GM23338 (cell line): ENCODE measurements at regions not wholly inside any gene's neighbourhood (a gene's known extent, or its start where the extent isn't known, plus 50 kb on each side); places are given as distances from the start of the nearest gene placed in this dataset.

Experiments used
- ATAC-seq: fragments of 200-7000 bp; cut with Tn5 transposase; 3 replicates; pipeline ENCODE4 v1.9.1; 2020
- DNase-seq: peaks from one replicate; pipeline ENCODE4 v3.0.0-alpha.2; 2015; ENCODE audit warnings: low spot score
- H2AFZ ChIP-seq: fragments of 200-600 bp; sonication (generic); 2 replicates; pipeline ENCODE4 v1.8.0; 2016; ENCODE audit warnings: antibody characterized with exemption, mild to moderate bottlenecking, moderate library complexity
- H3F3A ChIP-seq: fragments of 200-600 bp; sonication (generic); replicated peaks from 2 replicates; pipeline ENCODE4 v1.8.0; 2017; ENCODE audit warnings: antibody characterized with exemption, mixed run types, low read depth
- H3K27ac ChIP-seq: fragments of 200-600 bp; sonication (generic); 2 replicates; pipeline ENCODE4 v1.6.1; 2016; ENCODE audit warnings: low read depth
- H3K27me3 ChIP-seq: fragments of 200-600 bp; sonication (generic); 2 replicates; pipeline ENCODE4 v1.8.0; 2016; ENCODE audit warnings: mild to moderate bottlenecking, mixed run types, moderate library complexity; ENCODE audit not compliant: insufficient read depth
- H3K36me3 ChIP-seq: fragments of 200-600 bp; sonication (generic); 2 replicates; pipeline ENCODE4 v1.8.0; 2016; ENCODE audit warnings: mild to moderate bottlenecking; ENCODE audit not compliant: insufficient read depth
- H3K4me1 ChIP-seq: fragments of 200-600 bp; sonication (generic); 2 replicates; pipeline ENCODE4 v1.8.0; 2016; ENCODE audit warnings: mild to moderate bottlenecking, moderate library complexity; ENCODE audit not compliant: insufficient read depth
- H3K4me2 ChIP-seq: fragments of 200-600 bp; sonication (generic); 2 replicates; pipeline ENCODE4 v1.7.1; 2017; ENCODE audit warnings: mixed run types
- H3K4me3 ChIP-seq: fragments of 200-600 bp; sonication (generic); 2 replicates; pipeline ENCODE4 v1.6.1; 2016; ENCODE audit warnings: mixed run types
- H3K79me2 ChIP-seq: fragments of 200-600 bp; sonication (generic); replicated peaks from 2 replicates; pipeline ENCODE4 v1.8.0; 2017; ENCODE audit warnings: mild to moderate bottlenecking; ENCODE audit not compliant: insufficient read depth
- H3K9me2 ChIP-seq: fragments of 200-600 bp; sonication (generic); 2 replicates; pipeline ENCODE4 v1.8.0; 2017; ENCODE audit not compliant: insufficient read depth
- H4K20me1 ChIP-seq: fragments of 200-600 bp; sonication (generic); replicated peaks from 2 replicates; pipeline ENCODE4 v1.8.0; 2017; ENCODE audit warnings: mild to moderate bottlenecking; ENCODE audit not compliant: insufficient read depth
- H3K27ac Mint-ChIP-seq: 2 replicates; pipeline ENCODE4 v1.8.0; 2020; ENCODE audit warnings: inconsistent platforms, mild to moderate bottlenecking, moderate library complexity, mixed read lengths
- H3K27me3 Mint-ChIP-seq: 3 replicates; pipeline ENCODE4 v1.8.0; 2022; ENCODE audit warnings: low read depth, mild to moderate bottlenecking, moderate library complexity, mixed read lengths, inconsistent platforms; ENCODE audit not compliant: insufficient read depth, poor library complexity
- H3K36me3 Mint-ChIP-seq: 3 replicates; pipeline ENCODE4 v1.8.0; 2021; ENCODE audit warnings: low read depth, mild to moderate bottlenecking, inconsistent platforms, moderate library complexity, mixed read lengths
- H3K4me1 Mint-ChIP-seq: 3 replicates; pipeline ENCODE4 v1.8.0; 2020; ENCODE audit warnings: mild to moderate bottlenecking, inconsistent platforms, mixed read lengths
- H3K4me3 Mint-ChIP-seq: 3 replicates; pipeline ENCODE4 v1.8.0; 2021; ENCODE audit warnings: moderate library complexity, mild to moderate bottlenecking, inconsistent platforms, mixed read lengths
- H3K9me3 Mint-ChIP-seq: 3 replicates; pipeline ENCODE4 v1.8.0; 2020; ENCODE audit warnings: moderate library complexity, mild to moderate bottlenecking, inconsistent platforms, mixed read lengths
- EZH2 ChIP-seq: fragments of 200-600 bp; sonication (generic); IDR thresholded peaks from one replicate; pipeline ENCODE4 v1.8.0; 2017; ENCODE audit warnings: antibody characterized with exemption, mild to moderate bottlenecking, low read depth; ENCODE audit not compliant: unreplicated experiment
- EZH2phosphoT487 ChIP-seq: fragments of 200-600 bp; sonication (generic); IDR thresholded peaks from one replicate; pipeline ENCODE4 v1.8.1; 2018; ENCODE audit warnings: antibody characterized with exemption; ENCODE audit not compliant: unreplicated experiment
- ZNF331 ChIP-seq: fragments of 250-450 bp; sonication (Bioruptor Pico); IDR thresholded peaks from 2 replicates; pipeline ENCODE4 v1.5.0; 2020; ENCODE audit warnings: low read depth, mild to moderate bottlenecking, moderate library complexity
- TF ChIP-seq, protein P1 (sequence below): IDR thresholded peaks from one replicate; pipeline ENCODE4 v1.6.1; 2018; ENCODE audit warnings: antibody characterized with exemption; ENCODE audit not compliant: unreplicated experiment
- TF ChIP-seq, protein P2 (sequence below): fragments of 250-450 bp; sonication (Bioruptor Pico); IDR thresholded peaks from 2 replicates; pipeline ENCODE4 v1.5.0; 2020; ENCODE audit warnings: mild to moderate bottlenecking, moderate library complexity

DNA sequence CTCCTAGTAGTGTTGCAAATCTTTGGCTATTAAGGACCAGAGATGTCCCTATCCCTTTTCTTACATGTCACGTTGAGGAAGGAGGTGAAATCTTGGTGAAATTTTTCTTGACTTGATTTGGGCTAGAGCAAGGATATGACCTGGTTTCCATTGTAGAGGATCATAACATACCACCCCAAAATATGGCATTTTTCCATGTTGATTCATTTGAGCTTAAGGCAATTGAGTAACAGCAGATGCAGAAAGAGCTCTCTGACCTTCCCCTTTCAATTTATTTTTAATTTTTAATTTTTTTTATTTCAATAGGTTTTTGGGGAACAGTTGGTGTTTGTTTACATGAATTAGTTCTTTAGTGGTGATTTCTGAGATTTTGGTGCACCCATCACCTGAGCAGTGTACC is 61.2 kb upstream of the MAP1B start:
- peaks cover 2% of the 10 kb centered on the region; the same call in 1 of the 2 replicates for H3K9me2 ChIP-seq
- no peak for DNase-seq
- no peaks in the 10 kb centered on the region for H3K27me3 Mint-ChIP-seq
- no peak overlapping the region for H3K27ac ChIP-seq
- H3K4me1 ChIP-seq: no peaks in the 10 kb centered on the region
- peaks cover 9% of the 10 kb centered on the region for H3K9me3 Mint-ChIP-seq
- H3K79me2 ChIP-seq: no peaks in the 10 kb centered on the region
- peaks cover 8% of the 10 kb centered on the region; the same call in 2 of the 3 replicates for H3K36me3 Mint-ChIP-seq
- no peak for ATAC-seq
- H3K4me3 ChIP-seq: no peak overlapping the region
- no peaks in the 10 kb centered on the region; the same call in 1 of the 3 replicates for H3K4me1 Mint-ChIP-seq
- no peaks in the 10 kb centered on the region for H3K36me3 ChIP-seq
- no peak overlapping the region for H3K4me3 Mint-ChIP-seq
- TF ChIP-seq ZNF331: no peak
- no peak for TF ChIP-seq EZH2phosphoT487
- no peak for TF ChIP-seq EZH2
- TF ChIP-seq, protein P1, sequence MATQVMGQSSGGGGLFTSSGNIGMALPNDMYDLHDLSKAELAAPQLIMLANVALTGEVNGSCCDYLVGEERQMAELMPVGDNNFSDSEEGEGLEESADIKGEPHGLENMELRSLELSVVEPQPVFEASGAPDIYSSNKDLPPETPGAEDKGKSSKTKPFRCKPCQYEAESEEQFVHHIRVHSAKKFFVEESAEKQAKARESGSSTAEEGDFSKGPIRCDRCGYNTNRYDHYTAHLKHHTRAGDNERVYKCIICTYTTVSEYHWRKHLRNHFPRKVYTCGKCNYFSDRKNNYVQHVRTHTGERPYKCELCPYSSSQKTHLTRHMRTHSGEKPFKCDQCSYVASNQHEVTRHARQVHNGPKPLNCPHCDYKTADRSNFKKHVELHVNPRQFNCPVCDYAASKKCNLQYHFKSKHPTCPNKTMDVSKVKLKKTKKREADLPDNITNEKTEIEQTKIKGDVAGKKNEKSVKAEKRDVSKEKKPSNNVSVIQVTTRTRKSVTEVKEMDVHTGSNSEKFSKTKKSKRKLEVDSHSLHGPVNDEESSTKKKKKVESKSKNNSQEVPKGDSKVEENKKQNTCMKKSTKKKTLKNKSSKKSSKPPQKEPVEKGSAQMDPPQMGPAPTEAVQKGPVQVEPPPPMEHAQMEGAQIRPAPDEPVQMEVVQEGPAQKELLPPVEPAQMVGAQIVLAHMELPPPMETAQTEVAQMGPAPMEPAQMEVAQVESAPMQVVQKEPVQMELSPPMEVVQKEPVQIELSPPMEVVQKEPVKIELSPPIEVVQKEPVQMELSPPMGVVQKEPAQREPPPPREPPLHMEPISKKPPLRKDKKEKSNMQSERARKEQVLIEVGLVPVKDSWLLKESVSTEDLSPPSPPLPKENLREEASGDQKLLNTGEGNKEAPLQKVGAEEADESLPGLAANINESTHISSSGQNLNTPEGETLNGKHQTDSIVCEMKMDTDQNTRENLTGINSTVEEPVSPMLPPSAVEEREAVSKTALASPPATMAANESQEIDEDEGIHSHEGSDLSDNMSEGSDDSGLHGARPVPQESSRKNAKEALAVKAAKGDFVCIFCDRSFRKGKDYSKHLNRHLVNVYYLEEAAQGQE: no peak
- H3K27me3 ChIP-seq: no peaks in the 10 kb centered on the region
- no peak overlapping the region for H3K27ac Mint-ChIP-seq
- no peaks in the 10 kb centered on the region for H3F3A ChIP-seq
- H4K20me1 ChIP-seq: no peaks in the 10 kb centered on the region
- no peak overlapping the region for H3K4me2 ChIP-seq
- H2AFZ ChIP-seq: no peak overlapping the region

GRCh38 chr5:72055636-72056035 is 51.6 kb upstream of the MAP1B start:
- H3K27me3 Mint-ChIP-seq: no peaks in the 10 kb centered on the region
- H3K4me1 Mint-ChIP-seq: no peaks in the 10 kb centered on the region; the same call in 2 of the 3 replicates
- H3K4me3 Mint-ChIP-seq: no peak overlapping the region
- Histone ChIP-seq H3K27ac (no peak overlapping the region), H3K4me2 (no peak overlapping the region), H3K4me3 (no peak overlapping the region), H3K36me3 (no peaks in the 10 kb centered on the region), H3K27me3 (no peaks in the 10 kb centered on the region), H3K79me2 (no peaks in the 10 kb centered on the region), H3K4me1 (no peaks in the 10 kb centered on the region), H3K9me2 (peaks cover 9% of the 10 kb centered on the region; the same call in 1 of the 2 replicates), H4K20me1 (no peaks in the 10 kb centered on the region), H3F3A (no peaks in the 10 kb centered on the region), H2AFZ (no peak overlapping the region)
- H3K27ac Mint-ChIP-seq: no peak overlapping the region
- DNase-seq (no peak), ATAC-seq (no peak)
- no peaks in the 10 kb centered on the region for H3K36me3 Mint-ChIP-seq
- TF ChIP-seq, protein P2, sequence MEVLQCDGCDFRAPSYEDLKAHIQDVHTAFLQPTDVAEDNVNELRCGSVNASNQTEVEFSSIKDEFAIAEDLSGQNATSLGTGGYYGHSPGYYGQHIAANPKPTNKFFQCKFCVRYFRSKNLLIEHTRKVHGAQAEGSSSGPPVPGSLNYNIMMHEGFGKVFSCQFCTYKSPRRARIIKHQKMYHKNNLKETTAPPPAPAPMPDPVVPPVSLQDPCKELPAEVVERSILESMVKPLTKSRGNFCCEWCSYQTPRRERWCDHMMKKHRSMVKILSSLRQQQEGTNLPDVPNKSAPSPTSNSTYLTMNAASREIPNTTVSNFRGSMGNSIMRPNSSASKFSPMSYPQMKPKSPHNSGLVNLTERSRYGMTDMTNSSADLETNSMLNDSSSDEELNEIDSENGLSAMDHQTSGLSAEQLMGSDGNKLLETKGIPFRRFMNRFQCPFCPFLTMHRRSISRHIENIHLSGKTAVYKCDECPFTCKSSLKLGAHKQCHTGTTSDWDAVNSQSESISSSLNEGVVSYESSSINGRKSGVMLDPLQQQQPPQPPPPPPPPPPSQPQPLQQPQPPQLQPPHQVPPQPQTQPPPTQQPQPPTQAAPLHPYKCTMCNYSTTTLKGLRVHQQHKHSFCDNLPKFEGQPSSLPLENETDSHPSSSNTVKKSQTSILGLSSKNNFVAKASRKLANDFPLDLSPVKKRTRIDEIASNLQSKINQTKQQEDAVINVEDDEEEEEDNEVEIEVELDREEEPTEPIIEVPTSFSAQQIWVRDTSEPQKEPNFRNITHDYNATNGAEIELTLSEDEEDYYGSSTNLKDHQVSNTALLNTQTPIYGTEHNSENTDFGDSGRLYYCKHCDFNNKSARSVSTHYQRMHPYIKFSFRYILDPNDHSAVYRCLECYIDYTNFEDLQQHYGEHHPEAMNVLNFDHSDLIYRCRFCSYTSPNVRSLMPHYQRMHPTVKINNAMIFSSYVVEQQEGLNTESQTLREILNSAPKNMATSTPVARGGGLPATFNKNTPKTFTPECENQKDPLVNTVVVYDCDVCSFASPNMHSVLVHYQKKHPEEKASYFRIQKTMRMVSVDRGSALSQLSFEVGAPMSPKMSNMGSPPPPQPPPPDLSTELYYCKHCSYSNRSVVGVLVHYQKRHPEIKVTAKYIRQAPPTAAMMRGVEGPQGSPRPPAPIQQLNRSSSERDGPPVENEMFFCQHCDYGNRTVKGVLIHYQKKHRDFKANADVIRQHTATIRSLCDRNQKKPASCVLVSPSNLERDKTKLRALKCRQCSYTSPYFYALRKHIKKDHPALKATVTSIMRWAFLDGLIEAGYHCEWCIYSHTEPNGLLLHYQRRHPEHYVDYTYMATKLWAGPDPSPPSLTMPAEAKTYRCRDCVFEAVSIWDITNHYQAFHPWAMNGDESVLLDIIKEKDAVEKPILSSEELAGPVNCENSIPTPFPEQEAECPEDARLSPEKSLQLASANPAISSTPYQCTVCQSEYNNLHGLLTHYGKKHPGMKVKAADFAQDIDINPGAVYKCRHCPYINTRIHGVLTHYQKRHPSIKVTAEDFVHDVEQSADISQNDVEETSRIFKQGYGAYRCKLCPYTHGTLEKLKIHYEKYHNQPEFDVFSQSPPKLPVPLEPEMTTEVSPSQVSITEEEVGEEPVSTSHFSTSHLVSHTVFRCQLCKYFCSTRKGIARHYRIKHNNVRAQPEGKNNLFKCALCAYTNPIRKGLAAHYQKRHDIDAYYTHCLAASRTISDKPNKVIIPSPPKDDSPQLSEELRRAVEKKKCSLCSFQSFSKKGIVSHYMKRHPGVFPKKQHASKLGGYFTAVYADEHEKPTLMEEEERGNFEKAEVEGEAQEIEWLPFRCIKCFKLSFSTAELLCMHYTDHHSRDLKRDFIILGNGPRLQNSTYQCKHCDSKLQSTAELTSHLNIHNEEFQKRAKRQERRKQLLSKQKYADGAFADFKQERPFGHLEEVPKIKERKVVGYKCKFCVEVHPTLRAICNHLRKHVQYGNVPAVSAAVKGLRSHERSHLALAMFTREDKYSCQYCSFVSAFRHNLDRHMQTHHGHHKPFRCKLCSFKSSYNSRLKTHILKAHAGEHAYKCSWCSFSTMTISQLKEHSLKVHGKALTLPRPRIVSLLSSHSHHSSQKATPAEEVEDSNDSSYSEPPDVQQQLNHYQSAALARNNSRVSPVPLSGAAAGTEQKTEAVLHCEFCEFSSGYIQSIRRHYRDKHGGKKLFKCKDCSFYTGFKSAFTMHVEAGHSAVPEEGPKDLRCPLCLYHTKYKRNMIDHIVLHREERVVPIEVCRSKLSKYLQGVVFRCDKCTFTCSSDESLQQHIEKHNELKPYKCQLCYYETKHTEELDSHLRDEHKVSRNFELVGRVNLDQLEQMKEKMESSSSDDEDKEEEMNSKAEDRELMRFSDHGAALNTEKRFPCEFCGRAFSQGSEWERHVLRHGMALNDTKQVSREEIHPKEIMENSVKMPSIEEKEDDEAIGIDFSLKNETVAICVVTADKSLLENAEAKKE (CRISPR knock-in tag): no peak
- no peaks in the 10 kb centered on the region for H3K9me3 Mint-ChIP-seq
